ENCODE measurements at regions not wholly inside any gene's neighbourhood (a gene's known extent, or its start where the extent isn't known, plus 50 kb on each side); places are given as distances from the start of the nearest gene placed in this dataset.
"Not testable (repeated sequence)": the region's sequence is repeated elsewhere in the genome, so short reads cannot be mapped to it uniquely, and the experiment has no call there.

- DNase-seq = no peak
Observed at GRCh38 chr5:29568028-29568427, 1625.5 kb upstream of the CDH6 start.

- no peak for DNase-seq
Observed at GRCh38 chr5:29561564-29561963, 1631.9 kb upstream of the CDH6 start.

- no peak for DNase-seq
Observed at GRCh38 chr5:29550523-29550922, 1643.0 kb upstream of the CDH6 start.

DNA sequence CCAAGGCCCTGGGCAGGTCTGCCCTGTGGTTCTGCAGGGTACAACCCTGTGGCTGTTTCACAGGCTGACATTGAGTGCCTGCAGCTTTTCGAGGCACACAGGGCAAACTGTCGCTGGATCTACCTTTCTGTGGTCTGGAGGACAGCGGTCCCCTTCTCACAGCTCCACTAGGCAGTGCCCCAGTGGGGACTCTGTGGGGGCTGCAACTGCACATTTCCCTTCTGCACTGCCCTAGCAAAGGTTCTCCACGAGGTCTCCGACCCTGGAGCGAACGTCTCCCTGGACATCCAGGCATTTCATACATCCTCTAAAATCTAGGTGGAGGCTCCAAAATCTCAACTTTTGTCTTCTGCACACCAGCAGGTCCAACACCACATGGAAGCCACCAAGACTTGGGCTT, 1645.2 kb upstream of the CDH6 start:
- DNase-seq = no peak

GRCh38 chr5:29547236-29547865, 1646.1 kb upstream of the CDH6 start:
- no peak for DNase-seq

- DNase-seq = no peak
Observed at GRCh38 chr5:29543501-29543900, 1650.0 kb upstream of the CDH6 start.

DNA sequence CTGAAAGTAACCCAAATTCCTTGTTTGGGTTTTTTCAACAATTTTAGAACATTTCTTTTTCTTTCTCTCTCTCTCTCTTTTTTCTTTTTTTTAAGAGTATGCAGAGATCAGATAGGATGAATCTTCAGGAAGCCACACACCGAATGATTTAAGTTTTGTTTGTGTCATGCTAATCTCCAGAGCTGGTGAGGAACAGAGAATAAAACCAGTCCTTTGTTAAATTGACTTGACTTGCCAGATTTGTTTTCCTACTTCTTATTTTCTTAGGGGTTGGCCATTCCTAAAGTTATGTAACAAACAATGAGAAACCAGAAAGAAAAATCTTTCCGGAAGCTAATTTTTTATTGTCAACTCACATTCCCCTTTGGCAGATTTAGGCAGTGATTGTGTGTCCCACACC, 1669.3 kb upstream of the CDH6 start:
- DNase-seq = no peak

DNA sequence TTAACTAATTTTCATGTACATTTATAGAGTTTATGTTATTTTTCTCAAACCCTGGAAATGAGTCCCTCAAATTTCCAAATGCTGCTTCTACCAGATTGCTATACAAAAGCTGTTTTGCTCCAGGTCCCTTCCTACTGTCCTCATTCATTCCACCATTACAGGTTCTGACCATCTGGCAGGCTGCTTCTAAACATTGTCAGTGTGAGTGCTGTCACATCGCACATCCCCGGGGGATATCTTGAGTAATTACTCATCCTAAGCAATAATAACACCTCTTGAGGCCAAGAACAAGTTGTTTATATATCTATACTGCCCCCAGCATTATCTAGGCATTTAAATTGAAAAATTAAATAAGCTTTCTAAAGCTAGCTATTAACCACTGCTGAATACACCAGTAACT, 1675.3 kb upstream of the CDH6 start:
- peak; percentile 28 for DNase-seq

- DNase-seq = no peak
Observed at GRCh38 chr5:29516224-29516623, 1677.3 kb upstream of the CDH6 start.

GRCh38 chr5:29508131-29508530, 1685.4 kb upstream of the CDH6 start:
- DNase-seq = no peak

DNA sequence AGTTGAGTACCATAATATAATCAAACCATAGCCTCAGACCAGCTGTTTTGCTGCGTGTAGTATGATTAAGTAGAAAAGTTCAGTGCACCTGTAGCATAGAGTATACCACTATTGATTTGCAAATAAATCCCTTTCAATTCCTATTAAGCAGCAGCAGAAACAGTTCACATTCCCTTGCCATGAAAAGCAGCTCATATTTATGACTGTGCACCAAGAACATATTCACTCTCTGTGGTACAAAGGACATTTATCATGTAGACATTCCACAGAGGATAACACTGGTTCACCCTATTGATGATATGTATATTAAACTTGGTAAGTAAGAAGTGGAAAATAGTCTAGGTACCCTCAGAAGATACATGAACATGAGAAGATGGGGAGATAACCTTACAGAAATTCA, 1689.1 kb upstream of the CDH6 start:
- no peak for DNase-seq

DNA sequence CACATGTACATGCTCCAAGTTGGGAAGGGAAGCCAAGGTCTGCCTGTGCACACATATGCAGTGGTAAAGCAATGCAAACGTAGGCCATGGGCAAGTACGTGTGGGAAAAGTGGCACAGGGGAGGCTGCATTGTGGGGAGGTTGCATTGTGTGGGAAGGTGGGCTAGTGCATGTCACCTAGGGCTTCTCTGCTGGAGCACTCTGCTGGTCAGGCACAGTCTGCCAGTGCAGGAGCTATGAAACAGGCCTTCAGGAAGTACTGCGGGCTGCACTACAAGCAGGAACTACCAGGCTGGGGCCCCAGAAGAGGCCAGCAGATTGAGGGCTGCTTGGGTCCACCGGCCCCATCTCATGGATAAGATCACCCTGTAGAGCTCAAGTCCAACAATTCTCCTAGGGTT, 1694.6 kb upstream of the CDH6 start:
- DNase-seq = no peak

DNA sequence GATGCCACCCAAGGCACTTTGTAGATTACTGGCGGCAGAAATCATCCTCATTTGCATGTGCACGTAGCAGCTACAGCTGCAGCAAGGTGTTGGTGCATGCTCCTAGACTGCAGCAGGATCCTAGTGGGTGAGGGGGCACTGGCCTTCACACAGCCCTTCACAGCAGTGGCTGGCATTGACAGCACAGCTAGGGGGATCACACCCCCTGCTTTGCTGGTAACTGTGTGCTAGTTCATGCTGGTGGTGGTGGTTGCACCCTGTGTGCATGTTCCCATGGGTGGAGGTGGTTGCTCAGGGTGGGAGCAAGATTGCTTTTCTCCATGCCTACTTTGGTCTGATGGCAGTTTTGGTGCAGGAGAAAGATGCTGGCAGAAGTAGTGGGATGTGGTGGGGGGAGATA, 1695.1 kb upstream of the CDH6 start:
- no peak for DNase-seq

DNA sequence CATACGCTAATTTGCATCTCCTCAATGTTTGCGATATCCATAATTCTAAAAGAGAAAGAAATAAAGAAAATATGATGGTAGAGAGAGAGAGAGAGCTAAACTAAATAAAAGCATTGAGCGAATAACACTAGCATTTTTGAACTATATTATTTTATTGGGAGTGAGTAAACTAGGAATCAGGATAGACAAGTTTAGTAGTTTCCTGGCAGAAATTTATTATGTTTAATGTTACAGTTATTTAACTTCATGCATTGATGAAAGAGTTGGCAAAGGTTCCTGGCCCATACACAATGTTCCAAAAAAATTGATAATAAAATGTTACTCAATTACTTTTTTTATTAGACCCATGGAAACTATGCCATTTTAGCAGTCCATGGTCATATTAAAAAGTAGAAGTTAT, 1708.2 kb upstream of the CDH6 start:
- DNase-seq = no peak

GRCh38 chr5:29469581-29469980, 1723.9 kb upstream of the CDH6 start:
- DNase-seq = no peak

DNA sequence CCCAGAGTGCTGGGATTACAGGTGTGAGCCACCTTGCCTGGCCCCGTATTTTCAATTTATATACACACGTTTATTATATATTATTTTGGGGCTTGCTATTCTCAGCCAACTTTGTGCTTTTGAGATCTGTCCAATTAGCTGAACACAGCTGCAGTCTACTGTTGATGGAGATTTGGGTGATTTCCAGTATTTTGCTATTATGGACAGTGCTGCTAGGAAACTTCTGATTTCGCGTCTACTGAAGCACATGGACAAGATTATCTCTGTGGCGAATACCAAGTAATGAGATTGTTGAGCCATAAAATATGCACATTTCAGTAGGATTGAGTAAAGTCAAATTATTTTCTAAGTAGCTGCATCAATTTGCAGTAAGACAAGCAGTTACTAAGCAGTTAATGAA, 1731.2 kb upstream of the CDH6 start:
- no peak for DNase-seq

GRCh38 chr5:29460971-29461559, 1732.4 kb upstream of the CDH6 start:
- no peak for DNase-seq

DNA sequence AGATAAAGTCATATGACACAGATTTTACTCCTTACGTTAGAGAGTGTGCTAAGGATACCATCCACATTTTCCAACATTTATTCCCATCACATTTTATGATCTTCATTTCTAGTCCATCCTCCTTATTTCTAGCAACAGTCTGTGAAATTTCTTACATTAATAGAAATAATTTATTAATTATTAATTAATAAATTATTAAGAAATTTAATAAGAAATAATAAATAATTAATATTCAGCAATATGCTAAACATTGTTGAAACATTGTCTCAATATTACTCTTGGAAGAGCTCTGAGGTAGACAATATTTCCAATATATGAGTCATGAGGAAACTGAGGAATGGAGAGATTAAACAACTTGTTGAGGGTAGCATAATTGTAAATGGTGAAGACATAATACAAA, 1742.5 kb upstream of the CDH6 start:
- DNase-seq = not testable (repeated sequence)

GRCh38 chr5:29414681-29415080, 1778.8 kb upstream of the CDH6 start:
- no peak for DNase-seq

- no peak for DNase-seq
Observed at GRCh38 chr5:29412979-29413378, 1780.5 kb upstream of the CDH6 start.

DNA sequence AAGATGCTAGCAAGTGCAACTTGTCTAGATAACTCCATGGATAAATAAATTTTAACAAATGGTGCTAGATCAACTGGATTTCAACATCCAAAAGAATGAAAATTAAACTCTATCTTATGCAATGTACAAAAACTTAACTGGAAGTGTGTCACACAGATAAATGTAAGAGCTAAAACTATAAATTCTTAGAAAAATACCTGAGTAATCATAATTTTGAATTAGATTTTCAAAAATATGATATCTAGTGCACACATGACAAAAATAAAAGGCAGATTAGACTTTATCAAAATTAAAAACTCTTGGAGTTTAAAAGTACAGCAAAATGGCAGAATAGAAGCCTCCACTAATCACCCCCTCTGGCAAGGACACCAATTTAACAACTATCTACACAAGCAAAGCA, 1791.2 kb upstream of the CDH6 start:
- no peak for DNase-seq

DNA sequence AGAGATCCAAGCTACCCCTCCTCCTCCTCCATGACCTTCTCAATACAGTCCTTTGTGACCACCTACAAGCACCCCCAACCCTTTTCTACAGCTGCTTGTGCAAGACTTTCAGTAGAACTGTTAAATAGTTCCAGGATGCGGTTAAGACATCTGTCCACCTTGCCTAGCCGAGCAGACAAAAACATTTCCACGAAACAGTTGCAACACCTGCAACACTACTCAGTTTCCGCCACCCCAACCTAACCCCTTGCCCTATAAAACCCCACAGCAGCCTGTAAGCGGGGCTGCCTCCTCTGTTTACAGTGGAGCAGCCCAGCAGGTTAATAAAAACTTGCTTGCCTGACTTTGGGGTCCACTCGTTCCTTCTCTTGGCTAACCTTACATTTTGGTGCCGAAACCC, 1803.5 kb upstream of the CDH6 start:
- no peak for DNase-seq

- DNase-seq = no peak
Observed at GRCh38 chr5:29387384-29387783, 1806.1 kb upstream of the CDH6 start.

- DNase-seq = no peak
Observed at GRCh38 chr5:29382780-29383179, 1810.7 kb upstream of the CDH6 start.

- DNase-seq = no peak
Observed at GRCh38 chr5:29380029-29380428, 1813.5 kb upstream of the CDH6 start.

All from NCI-H1417 treated with DMSO at 0.1 percent for 48 hours (cell line).